ENCODE measurements at regions not wholly inside any gene's neighbourhood (a gene's known extent, or its start where the extent isn't known, plus 50 kb on each side); places are given as distances from the start of the nearest gene placed in this dataset.
"Not testable (repeated sequence)": the region's sequence is repeated elsewhere in the genome, so short reads cannot be mapped to it uniquely, and the experiment has no call there.

DNA sequence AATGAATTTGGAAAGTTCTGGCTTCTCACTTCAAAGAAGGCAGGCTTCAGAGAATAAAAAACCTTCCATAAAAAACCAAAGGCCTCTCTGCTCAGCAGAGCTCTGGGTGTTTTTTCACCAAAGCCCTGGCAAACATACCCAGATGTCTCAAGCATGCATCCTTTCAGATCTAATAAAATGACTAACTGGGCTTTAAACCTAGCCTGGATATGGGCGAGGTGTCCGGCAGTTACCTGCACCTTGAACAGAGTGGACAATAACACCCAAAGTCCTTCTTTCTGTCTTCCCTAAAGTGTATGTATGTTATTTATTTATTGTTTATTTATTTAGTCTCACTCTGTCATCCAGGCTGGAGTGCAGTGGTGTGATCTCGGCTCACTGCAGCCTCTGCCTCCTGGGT is 469.3 kb downstream of the XYLT1 start:
- Mint-ChIP-seq H3K4me1 (ENCODE audit: low read depth) (no peaks in the 10 kb centered on the region), H3K4me3 (no peak overlapping the region), H3K9me3 (peaks cover 8% of the 10 kb centered on the region), H3K36me3 (ENCODE audit: low read depth) (no peaks in the 10 kb centered on the region), H3K27me3 (ENCODE audit: insufficient read depth) (no peaks in the 10 kb centered on the region), H3K27ac (no peak overlapping the region)
- no peak for DNase-seq (ENCODE audit: low spot score)
- intact Hi-C loops (cut with micrococcal nuclease) = no loop called here

DNA sequence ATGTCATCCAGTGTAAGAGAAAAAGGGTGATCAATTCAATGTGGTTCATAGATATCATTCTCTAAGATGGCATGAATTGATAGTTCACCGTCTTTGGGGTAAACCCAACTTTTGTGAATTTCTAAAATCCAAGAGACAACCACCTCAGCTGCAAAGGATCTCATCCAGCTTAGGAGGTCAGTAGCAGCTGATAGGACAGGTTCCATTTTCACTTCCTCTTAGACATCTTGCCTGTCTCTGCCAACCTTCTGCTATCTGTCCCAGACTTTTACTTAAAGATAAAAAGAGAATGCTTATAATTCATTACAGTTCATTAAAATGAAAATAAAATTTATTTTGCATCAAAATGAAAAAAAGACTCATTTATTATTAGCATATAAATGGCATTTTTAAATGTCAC is 468.2 kb downstream of the XYLT1 start:
- H3K4me1 Mint-ChIP-seq (ENCODE audit: low read depth) = no peaks in the 10 kb centered on the region
- no peak for DNase-seq (ENCODE audit: low spot score)
- no peak overlapping the region for H3K27ac Mint-ChIP-seq
- peaks cover 8% of the 10 kb centered on the region for H3K9me3 Mint-ChIP-seq
- H3K4me3 Mint-ChIP-seq = no peak overlapping the region
- intact Hi-C loops (cut with micrococcal nuclease) = no loop called here
- no peaks in the 10 kb centered on the region for H3K27me3 Mint-ChIP-seq (ENCODE audit: insufficient read depth)
- no peaks in the 10 kb centered on the region for H3K36me3 Mint-ChIP-seq (ENCODE audit: low read depth)

DNA sequence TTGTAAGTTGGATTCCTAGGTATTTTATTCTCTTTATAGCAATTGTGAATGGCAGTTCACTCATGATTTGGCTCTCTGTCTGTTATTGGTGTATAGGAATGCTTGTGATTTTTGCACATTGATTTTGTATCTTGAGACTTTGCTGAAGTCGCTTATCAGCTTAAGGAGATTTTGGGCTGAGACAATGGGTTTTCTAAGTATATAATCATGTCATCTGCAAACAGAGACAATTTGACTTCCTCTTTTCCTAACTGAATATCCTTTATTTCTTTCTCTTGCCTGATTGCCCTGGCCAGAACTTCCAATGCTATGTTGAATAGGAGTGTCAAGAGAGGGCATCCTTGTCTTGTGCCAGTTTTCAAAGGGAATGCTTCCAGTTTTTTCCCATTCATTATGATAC is 464.8 kb downstream of the XYLT1 start:
- H3K36me3 Mint-ChIP-seq (ENCODE audit: low read depth); H3K27ac Mint-ChIP-seq; H3K27me3 Mint-ChIP-seq (ENCODE audit: insufficient read depth); intact Hi-C loops (cut with micrococcal nuclease); H3K9me3 Mint-ChIP-seq; DNase-seq (ENCODE audit: low spot score); H3K4me3 Mint-ChIP-seq; H3K4me1 Mint-ChIP-seq (ENCODE audit: low read depth): not testable (repeated sequence)

DNA sequence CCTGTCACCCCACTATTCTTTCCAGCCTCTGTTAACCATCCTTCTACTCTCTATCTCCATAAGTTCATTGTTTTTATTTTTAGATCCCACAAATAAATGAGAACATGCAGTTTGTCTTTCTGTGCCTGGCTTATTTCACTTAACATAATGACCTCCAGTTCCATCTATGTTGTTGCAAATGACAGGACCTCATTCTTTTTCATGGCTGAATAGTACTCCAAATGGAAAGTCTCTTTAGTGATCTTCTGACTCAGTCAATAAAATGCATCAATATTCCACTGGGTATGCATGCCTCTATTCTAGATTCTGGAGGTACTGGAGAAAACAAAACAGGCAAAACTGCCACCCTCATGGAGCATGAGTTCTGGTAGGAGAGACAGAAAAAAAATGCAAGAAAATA is 459.0 kb downstream of the XYLT1 start:
- no peak overlapping the region for H3K27ac Mint-ChIP-seq
- peaks cover 10% of the 10 kb centered on the region for H3K4me1 Mint-ChIP-seq (ENCODE audit: low read depth)
- no peak overlapping the region for H3K4me3 Mint-ChIP-seq
- H3K36me3 Mint-ChIP-seq (ENCODE audit: low read depth) = peaks cover 6% of the 10 kb centered on the region
- H3K9me3 Mint-ChIP-seq = peaks cover 10% of the 10 kb centered on the region
- DNase-seq (ENCODE audit: low spot score) = no peak
- H3K27me3 Mint-ChIP-seq (ENCODE audit: insufficient read depth) = peaks cover 11% of the 10 kb centered on the region
- intact Hi-C loops (cut with micrococcal nuclease) = no loop called here

DNA sequence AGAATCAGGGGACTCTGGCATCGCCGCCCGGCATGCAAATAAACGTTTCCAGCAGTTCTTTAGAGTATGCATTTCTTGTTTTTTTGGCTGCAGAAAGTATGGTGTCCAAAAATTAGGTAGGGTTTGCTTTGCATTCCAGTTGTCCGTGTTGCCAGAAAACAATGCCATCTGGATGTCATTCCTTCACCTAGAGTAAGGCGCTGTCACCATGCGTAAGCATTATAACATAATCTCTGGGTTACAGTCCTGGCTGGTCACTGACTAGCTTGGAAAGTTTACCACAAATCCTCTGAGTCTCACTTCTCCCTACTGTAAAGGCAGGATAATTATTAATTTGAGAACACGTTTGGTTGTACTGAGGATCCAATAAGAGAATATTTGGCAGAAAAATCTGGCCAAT is 457.7 kb downstream of the XYLT1 start:
- intact Hi-C loops (cut with micrococcal nuclease) = loop anchor here (1.0 kb wide), 1 partner anchor 13 kb away; no protein-coding TSS in a partner anchor
- Mint-ChIP-seq H3K4me3 (peak overlapping the region; percentile 70), H3K27ac (no peak overlapping the region), H3K9me3 (peaks cover 17% of the 10 kb centered on the region), H3K36me3 (ENCODE audit: low read depth) (peaks cover 6% of the 10 kb centered on the region), H3K4me1 (ENCODE audit: low read depth) (peaks cover 10% of the 10 kb centered on the region), H3K27me3 (ENCODE audit: insufficient read depth) (peaks cover 11% of the 10 kb centered on the region)
- no peak for DNase-seq (ENCODE audit: low spot score)

DNA sequence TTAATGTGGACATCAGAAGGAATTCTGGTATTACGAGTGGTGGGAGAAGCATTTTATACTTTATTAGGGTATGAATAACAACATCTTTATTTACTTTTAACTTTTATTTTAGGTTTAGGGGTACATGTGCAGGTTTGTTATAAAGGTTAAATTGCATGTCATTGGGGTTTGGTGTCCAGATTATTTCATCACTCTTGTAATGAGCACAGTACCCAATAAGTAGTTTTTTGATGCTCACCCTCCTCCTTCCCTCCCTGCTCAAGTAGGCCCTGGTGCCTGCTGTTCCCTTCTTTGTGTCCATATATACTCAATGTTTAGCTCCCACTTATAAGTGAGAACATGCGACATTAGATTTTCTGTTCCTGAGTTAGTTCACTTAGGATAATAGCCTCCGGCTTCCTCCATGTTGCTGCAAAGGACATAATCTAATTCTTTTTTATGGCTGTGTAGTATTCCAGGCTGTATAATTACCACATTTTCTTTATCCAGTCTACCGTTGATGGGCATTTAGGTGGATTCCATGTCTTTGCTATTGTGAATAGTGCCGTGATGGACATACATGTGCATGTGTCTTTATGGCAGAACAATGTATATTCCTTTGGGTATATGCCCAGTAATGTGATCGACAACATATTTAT is 456.2 kb downstream of the XYLT1 start:
- intact Hi-C loops (cut with micrococcal nuclease) = no loop called here
- Mint-ChIP-seq H3K4me1 (ENCODE audit: low read depth) (peaks cover 10% of the 10 kb centered on the region), H3K4me3 (peak overlapping the region; percentile 4), H3K27ac (no peak overlapping the region), H3K27me3 (ENCODE audit: insufficient read depth) (peaks cover 2% of the 10 kb centered on the region), H3K36me3 (ENCODE audit: low read depth) (peaks cover 6% of the 10 kb centered on the region), H3K9me3 (peaks cover 19% of the 10 kb centered on the region)
- DNase-seq (ENCODE audit: low spot score) = no peak

DNA sequence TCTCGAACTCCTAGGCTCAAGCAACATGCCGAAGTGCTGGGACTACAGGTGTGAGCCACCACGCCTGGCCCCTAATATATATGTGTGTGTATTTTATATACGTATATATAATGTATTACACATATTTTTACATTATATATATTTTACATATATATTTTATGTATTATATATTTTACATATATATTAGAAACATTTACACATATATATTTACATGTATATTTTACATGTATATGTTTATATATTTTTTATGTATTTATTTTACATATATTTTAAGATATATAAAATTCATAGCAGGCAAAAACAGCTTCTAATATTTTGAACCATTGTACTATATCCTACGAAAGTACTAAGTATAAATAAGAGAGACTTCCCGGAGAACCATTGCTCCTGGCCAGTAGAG is 455.1 kb downstream of the XYLT1 start:
- no peak overlapping the region for H3K27ac Mint-ChIP-seq
- intact Hi-C loops (cut with micrococcal nuclease) = no loop called here
- peaks cover 10% of the 10 kb centered on the region for H3K4me1 Mint-ChIP-seq (ENCODE audit: low read depth)

DNA sequence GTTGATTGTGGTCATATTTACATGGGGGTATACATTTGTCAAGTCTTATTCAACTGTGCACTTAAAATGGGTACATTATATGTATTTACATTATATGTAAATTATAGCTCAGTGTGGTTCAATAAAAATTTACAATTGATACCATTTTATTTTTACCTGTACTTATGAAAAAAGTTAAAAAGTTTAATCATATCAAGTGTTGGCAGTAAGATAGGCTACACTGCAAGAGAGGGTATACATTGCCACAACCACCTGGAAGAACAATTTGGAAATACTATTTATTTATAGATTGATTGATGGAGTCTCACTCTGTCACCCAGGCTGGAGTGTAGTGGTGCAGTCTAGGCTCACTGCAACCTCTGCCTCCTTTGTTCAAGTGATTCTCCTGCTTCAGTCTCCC is 453.3 kb downstream of the XYLT1 start:
- no peak for DNase-seq (ENCODE audit: low spot score)

More for the DNA sequence above, 455.1 kb downstream of the XYLT1 start:
- no peak for DNase-seq (ENCODE audit: low spot score)
- Mint-ChIP-seq H3K36me3 (ENCODE audit: low read depth) (peaks cover 6% of the 10 kb centered on the region), H3K9me3 (peaks cover 19% of the 10 kb centered on the region), H3K27me3 (ENCODE audit: insufficient read depth) (peaks cover 2% of the 10 kb centered on the region), H3K4me3 (no peak overlapping the region)

DNA sequence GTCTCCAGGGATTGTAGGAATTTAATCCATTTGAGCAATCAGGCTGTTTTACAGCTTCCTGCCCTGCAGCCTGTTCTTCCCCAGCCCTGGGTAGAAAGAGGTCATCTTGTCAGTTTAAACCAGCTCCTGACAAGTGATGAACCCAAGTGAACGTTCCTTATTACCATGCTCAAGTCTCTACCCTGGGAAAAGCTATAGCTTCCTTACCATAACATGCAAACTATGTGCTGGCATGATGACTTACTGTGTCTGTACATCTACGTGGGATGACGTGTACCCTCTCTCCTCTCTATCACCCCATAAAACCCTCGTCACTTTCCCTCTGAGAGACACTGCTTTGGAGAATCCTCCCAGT is 452.2 kb downstream of the XYLT1 start:
- peaks cover 11% of the 10 kb centered on the region for H3K9me3 Mint-ChIP-seq
- no peak overlapping the region for H3K27ac Mint-ChIP-seq
- DNase-seq (ENCODE audit: low spot score) = no peak
- peaks cover 4% of the 10 kb centered on the region for H3K4me1 Mint-ChIP-seq (ENCODE audit: low read depth)
- intact Hi-C loops (cut with micrococcal nuclease) = no loop called here
- no peaks in the 10 kb centered on the region for H3K27me3 Mint-ChIP-seq (ENCODE audit: insufficient read depth)
- no peaks in the 10 kb centered on the region for H3K36me3 Mint-ChIP-seq (ENCODE audit: low read depth)
- no peak overlapping the region for H3K4me3 Mint-ChIP-seq

More for the DNA sequence above, 453.3 kb downstream of the XYLT1 start:
- Mint-ChIP-seq H3K4me1 (ENCODE audit: low read depth) (peaks cover 10% of the 10 kb centered on the region), H3K27me3 (ENCODE audit: insufficient read depth) (no peaks in the 10 kb centered on the region), H3K4me3 (no peak overlapping the region), H3K9me3 (peaks cover 11% of the 10 kb centered on the region), H3K36me3 (ENCODE audit: low read depth) (no peaks in the 10 kb centered on the region), H3K27ac (no peak overlapping the region)
- intact Hi-C loops (cut with micrococcal nuclease) = no loop called here

DNA sequence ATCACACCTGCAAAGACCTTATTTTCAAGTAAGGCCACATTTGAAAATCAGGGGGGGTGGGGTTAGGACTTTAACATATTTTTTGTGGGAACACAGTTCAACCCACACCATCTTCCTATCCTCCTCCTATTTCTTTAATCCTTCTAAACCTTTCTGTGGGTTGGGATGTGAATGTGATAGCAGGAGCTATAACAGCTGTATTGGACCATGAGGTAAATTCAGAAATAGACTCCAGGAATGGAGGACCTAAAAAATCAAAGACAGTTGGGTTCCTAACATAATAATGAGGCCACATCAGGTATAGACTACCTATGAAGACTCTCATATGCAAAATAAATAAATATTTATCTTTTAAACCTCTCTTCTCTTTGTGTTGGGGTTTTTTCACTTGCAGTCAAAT is 451.4 kb downstream of the XYLT1 start:
- no peak overlapping the region for H3K27ac Mint-ChIP-seq
- no peaks in the 10 kb centered on the region for H3K36me3 Mint-ChIP-seq (ENCODE audit: low read depth)
- no peaks in the 10 kb centered on the region for H3K4me1 Mint-ChIP-seq (ENCODE audit: low read depth)
- intact Hi-C loops (cut with micrococcal nuclease) = no loop called here
- H3K4me3 Mint-ChIP-seq = no peak overlapping the region
- DNase-seq (ENCODE audit: low spot score) = no peak
- H3K9me3 Mint-ChIP-seq = peaks cover 11% of the 10 kb centered on the region
- no peaks in the 10 kb centered on the region for H3K27me3 Mint-ChIP-seq (ENCODE audit: insufficient read depth)

DNA sequence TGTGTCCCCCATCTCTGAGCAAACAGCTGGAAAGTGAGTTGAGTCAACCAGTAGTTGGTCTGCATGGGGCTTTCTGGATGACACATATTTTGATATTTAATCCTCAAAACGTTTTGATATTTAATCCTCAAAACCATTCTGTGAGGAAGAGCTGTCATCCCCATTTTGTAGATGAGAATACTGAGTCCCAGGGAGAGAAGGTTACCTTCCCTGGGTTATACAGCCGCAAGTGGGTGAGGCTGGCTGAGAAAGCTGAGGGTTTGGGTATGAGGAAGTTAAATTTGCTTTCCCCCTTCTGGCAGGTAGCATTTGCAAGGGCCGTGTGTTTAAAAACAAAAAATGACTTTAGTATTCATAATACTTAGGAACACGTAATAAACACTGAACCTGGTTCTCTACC is 447.2 kb downstream of the XYLT1 start:
- Mint-ChIP-seq H3K9me3 (no peaks in the 10 kb centered on the region), H3K4me3 (no peak overlapping the region), H3K27ac (no peak overlapping the region), H3K27me3 (ENCODE audit: insufficient read depth) (no peaks in the 10 kb centered on the region), H3K36me3 (ENCODE audit: low read depth) (no peaks in the 10 kb centered on the region), H3K4me1 (ENCODE audit: low read depth) (peaks cover 30% of the 10 kb centered on the region)
- DNase-seq (ENCODE audit: low spot score) = no peak
- intact Hi-C loops (cut with micrococcal nuclease) = no loop called here

DNA sequence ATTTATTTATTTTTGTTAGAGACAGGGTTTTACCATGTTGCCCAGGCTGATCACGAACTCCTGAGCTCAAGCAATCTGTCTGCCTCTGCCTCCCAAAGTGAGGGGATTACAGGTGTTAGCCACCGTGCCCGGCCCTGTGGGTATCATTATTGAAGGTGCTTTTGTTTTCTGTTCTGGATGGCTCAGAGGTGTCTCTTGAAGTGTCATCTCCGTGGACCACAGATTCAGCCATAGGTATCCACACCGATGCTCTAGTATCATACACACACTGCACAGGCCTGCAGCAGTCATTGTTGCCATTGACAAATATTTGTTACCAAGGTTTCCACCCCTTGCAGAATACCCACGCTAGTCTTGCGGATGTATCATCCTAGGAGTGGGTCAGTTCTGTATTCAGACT is 446.2 kb downstream of the XYLT1 start:
- no peaks in the 10 kb centered on the region for H3K27me3 Mint-ChIP-seq (ENCODE audit: insufficient read depth)
- no peak overlapping the region for H3K27ac Mint-ChIP-seq
- no peak overlapping the region for H3K4me3 Mint-ChIP-seq
- DNase-seq (ENCODE audit: low spot score) = no peak
- H3K4me1 Mint-ChIP-seq (ENCODE audit: low read depth) = peaks cover 30% of the 10 kb centered on the region
- peaks cover 9% of the 10 kb centered on the region for H3K9me3 Mint-ChIP-seq
- intact Hi-C loops (cut with micrococcal nuclease) = no loop called here
- no peaks in the 10 kb centered on the region for H3K36me3 Mint-ChIP-seq (ENCODE audit: low read depth)

DNA sequence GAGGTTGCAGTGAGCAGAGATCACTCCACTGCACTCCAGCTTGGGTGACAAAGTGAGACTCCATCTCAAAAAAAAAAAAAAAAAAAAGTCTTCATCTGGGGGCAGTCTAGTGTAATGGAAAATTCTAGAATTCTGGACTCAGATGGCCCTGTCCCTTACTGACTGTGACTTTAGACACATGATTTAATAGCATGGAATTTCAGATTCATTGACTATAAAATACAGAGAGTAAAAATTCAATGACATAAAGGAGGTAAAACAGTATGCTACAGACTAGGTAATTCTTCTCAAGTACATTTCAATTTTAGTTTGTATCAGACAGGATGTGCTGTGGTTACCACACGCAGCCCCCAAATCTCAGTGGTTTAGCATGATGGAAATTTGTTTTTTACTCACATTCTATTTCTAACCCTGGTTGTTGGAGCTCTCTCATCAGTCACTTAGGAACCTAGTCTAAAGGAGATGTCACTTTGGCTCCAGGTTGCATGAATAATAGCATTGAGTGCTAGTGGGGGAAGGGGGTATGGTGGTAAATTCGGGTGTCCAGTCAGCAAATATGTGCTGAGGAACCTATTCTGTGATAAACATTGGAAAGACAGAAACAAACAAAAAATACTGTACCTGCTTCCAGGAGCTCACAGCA is 444.0 kb downstream of the XYLT1 start:
- peak overlapping the region; percentile 76 for H3K27ac Mint-ChIP-seq
- no peak overlapping the region for H3K4me3 Mint-ChIP-seq
- peaks cover 5% of the 10 kb centered on the region for H3K36me3 Mint-ChIP-seq (ENCODE audit: low read depth)
- peak; percentile 2 for DNase-seq (ENCODE audit: low spot score)
- H3K9me3 Mint-ChIP-seq = peaks cover 20% of the 10 kb centered on the region
- intact Hi-C loops (cut with micrococcal nuclease) = loop anchor here (1.0 kb wide), 3 partner anchors 13 to 247 kb away; no protein-coding TSS in a partner anchor
- no peaks in the 10 kb centered on the region for H3K27me3 Mint-ChIP-seq (ENCODE audit: insufficient read depth)
- peaks cover 30% of the 10 kb centered on the region for H3K4me1 Mint-ChIP-seq (ENCODE audit: low read depth)

Data from activated T-helper 1 cell treated with anti-CD3 and anti-CD28 coated beads, Interleukin-12 subunit alpha, Interleukin-12 subunit beta, Interleukin-2, Interleukin-4 antibody, amounts not matched to agents 30 ng/mL and 10 ng/mL and 1 ng/mL, durations not matched to agents 14 hours and 24 hours and 36 hours (primary cell).